Stimulated activated naive CD4-positive, alpha-beta T cell treated with Interleukin-2 at 50 U/mL for 16 hours (primary cell): ENCODE measurements at regions not wholly inside any gene's neighbourhood (a gene's known extent, or its start where the extent isn't known, plus 50 kb on each side); places are given as distances from the start of the nearest gene placed in this dataset.

Source experiments
- DNase-seq: peaks from one replicate; lab custom pipeline; 2025; lab: John Stamatoyannopoulos, UW

DNA sequence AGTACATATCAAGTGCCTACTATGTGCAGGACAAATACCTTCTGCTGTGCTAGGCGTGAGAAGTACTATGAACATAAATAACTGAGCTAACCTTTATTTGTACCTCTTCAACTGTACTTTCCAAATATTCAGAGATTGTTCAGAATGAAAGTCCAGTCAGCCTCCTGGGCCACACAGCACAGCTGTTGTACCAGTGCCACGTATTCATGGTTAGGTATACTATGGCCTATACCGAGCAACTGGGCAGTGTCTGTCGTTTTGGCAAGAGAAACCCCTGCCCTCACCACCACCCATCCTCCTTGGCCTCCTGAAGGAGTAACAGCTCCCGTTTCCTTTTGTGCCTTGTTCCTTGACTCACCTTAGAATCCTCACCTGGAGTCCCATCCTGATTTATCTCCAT lies 53.0 kb downstream of the RASSF10 start:
- DNase-seq = no peak

DNA sequence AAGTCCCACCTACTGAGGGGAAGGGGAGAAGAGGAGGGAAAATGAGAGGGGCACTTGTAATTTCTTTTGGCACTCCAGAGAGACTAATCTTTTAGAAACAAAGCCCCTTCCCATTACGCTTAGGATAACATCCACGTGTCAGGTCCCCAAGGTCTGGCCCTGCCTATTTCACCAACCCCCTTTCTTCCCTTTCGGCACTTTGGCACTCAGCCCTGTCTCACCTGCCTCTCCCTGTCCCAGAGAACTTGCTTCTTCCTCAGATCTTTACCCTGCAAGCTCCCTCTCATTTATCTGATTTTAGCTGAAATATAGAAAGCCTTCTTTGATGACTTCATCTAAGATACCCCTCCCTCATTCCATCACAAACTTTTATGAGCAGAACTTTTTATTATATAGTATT lies 55.5 kb downstream of the RASSF10 start:
- DNase-seq = no peak

- DNase-seq = no peak
Observed at GRCh38 chr11:13065200-13065787, 56.2 kb downstream of the RASSF10 start.

DNA sequence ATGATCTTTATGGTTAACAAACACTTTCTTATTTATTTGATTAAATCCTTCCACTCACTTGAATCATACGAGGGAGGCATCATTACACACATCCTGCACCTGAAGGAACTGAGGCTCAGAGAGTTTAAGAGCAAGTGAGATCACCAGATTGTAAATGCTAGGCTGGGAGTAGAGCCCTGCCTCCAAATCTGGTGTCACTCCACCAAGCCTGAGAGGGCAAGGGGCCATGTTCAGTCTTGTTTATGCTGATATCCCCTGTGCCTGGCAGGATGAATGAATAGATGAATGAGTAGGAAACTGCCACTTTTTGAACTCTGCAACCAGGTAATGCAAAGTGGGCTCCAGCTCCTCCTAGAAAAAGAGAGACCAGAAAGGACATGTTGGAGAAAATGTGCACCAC lies 59.1 kb downstream of the RASSF10 start:
- DNase-seq = no peak

DNA sequence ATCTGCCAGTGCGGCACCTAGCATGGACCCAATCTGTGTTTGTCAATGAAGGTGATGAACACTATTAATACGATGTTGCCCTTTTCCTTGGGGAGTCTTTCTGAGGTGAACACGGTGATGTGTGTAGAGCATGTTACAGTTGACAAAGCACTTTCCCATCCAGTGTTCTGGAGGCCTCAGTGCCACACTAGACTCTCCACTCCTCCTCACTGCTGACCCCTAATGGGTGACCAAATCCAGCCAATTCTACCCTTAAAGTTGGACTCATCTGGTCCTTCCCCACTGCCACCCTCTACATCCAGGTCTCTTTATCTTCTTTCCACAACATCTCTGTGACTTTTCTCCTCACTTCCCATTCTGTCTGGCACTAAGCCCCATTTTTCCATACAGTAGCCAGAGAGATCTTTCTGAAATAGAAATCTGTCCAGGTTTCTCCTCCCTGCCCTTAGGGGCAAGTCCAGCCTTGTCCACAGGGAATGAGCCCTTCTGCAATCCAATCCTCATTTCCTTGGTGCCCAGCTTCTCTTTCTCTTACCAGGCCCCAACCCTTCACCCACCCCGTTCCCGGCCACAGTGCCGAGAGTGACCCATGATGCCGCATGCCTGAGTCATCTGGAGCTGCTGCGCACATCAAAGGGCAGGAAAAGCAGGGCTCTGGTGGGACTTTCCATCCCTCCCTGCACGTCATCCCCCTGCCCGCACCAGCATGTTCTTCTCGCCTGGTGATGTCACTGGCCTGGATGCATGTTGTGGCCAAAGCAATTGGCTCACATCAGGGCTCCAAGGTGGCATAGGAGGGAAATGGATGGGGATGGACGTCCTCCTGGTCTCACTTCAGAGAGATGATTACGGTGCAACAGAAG lies 64.2 kb downstream of the RASSF10 start:
- DNase-seq = no peak

- no peak for DNase-seq
Observed at GRCh38 chr11:13074714-13075464, 65.8 kb downstream of the RASSF10 start.

DNA sequence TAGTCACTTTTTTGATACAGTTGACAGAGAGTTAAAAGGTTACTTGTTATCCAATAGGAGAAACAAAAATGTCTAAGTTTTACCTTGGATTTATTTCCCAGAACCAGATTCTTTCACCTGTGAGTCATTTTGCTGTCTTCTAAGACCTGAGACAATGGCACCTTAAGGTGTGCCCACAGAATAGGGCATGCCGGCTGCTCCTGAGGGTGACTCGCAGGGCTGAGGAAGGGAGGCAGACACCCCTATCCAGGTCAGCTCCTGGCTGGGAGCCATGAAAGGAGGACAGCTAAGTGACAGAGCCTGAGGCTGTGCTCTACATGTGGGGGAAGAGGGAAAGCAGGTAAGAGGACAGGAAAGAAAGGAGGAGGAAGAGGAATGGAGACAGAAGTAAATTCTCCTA lies 67.8 kb downstream of the RASSF10 start:
- DNase-seq = no peak

DNA sequence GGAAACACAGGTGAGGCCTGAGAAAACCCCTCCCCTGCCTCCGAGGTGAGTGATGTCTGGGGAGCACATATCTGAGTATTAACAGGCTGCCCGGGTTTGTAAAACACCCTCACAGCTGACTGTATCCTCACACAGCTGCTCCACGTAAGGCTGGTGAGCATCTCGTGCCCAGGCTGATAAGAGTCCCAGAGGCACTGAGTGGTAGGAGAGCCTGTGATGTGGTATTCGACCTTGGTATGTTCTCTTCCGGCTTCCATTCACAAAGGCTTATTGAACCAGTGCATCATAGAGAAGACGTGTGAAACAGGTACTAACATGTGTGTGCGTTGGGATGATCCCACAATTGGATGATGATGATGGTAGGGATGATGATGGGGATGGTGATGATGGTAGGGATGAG lies 71.7 kb downstream of the RASSF10 start:
- no peak for DNase-seq

- no peak for DNase-seq
Observed at GRCh38 chr11:13082588-13082987, 73.5 kb downstream of the RASSF10 start.

GRCh38 chr11:13090228-13090708 lies 81.2 kb downstream of the RASSF10 start:
- no peak for DNase-seq

- no peak for DNase-seq
Observed at GRCh38 chr11:13091373-13091772, 82.3 kb downstream of the RASSF10 start.

DNA sequence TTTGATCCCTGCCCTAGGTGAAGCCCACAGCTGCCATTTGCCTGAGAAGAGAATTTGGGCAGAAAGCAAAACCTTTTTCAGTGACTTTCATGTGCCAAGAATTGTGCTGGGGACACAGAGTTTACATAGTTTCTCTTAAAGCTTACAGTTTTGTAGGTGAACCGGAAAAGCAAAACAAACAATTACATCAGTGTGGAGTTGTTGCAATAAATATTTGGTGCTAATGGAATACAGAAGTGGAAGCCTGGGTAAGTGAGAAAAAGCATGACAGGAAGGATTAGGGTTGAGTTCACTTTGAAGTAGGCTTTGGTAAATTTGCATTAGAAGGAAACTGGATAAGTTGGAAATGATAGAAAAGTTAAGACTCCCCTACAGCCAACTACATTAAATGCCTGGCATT lies 82.7 kb downstream of the RASSF10 start:
- no peak for DNase-seq

DNA sequence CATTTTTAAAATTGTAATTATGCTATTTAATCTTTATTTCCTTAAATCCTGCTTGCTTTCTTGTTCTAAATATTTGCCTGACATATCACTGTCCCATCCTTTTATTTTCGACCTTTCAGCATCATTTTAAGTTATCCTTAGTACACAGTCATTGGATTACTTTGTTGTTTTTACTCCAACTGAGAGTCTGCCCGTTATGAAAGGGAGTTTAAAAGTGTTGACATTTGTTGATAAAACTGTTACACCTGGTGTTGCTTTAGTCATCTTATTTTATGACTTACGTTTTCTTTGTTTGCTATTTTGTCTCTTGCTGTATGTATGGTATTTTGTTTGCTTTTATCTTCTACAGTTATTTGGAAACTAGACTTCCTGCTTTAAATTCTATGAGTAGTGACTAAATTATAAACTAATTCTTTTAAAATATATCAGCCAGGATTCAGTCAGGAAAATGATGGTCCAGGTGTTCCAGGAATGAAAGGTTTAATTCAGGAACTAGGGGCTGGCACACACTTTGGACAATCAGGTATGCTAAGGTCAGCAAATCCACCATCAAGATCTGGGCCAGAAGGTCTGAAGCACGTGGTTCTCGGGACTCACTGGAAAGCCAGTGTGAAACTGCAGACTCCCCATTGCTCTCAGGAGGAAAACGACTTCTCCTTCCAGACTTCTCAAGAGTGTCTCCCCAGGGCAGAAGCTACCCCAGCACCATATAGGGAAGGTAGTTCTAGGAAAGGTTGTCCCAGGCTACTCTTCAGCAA lies 86.0 kb downstream of the RASSF10 start:
- DNase-seq = no peak

- no peak for DNase-seq
Observed at GRCh38 chr11:13098063-13098462, 88.9 kb downstream of the RASSF10 start.

DNA sequence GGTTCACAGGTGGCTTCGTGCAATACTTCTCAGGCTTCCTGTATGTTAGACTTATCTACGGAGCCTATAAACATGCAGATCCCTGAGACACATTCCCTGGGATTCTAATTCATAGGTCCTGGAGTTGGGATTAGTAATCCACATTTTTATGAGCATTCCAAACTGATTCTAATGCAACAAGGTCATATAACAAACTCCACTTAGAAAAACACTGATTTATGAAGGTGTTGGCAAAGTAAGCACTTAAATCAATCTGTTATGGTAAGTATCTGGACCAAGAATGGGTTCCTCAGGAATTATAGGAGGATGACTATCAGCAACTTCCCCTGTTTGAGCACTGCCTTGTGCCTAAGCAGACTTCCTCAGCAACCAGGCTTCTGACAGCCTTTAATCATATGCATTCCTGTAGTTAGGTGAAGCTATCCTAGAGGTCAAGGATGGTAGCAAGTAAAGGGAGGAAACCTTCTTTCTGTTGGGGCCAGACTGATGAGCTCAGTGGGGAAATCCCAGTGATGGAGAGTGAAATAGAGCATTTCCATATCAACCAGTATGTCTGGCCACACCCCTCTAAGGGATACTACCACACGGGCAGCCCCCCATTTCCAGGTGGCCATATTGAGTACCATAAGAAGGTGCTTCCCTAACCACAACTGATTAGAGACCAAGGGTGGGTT lies 89.6 kb downstream of the RASSF10 start:
- DNase-seq = no peak

- DNase-seq = no peak
Observed at GRCh38 chr11:13101644-13102512, 92.8 kb downstream of the RASSF10 start.

GRCh38 chr11:13102513-13102840 lies 93.4 kb downstream of the RASSF10 start:
- DNase-seq = no peak

GRCh38 chr11:13102865-13103539 lies 93.9 kb downstream of the RASSF10 start:
- no peak for DNase-seq

- no peak for DNase-seq
Observed at GRCh38 chr11:13103962-13104554, 94.9 kb downstream of the RASSF10 start.
